Activated CD8-positive, alpha-beta T cell treated with anti-CD3 and anti-CD28 coated beads for 36 hours (primary cell): ENCODE measurements at regions not wholly inside any gene's neighbourhood (a gene's known extent, or its start where the extent isn't known, plus 50 kb on each side); places are given as distances from the start of the nearest gene placed in this dataset.
"Not testable (repeated sequence)": the region's sequence is repeated elsewhere in the genome, so short reads cannot be mapped to it uniquely, and the experiment has no call there.

Source experiments
- ATAC-seq: fragments of 200-7000 bp; cut with Tn5 transposase; one replicate; pipeline ENCODE4 v1.10.0; 2021; ENCODE audit warnings: mild to moderate bottlenecking, moderate library complexity
- CTCF ChIA-PET: fragments of 350-600 bp; sonication (Branson Sonifier 250); formaldehyde crosslinking; loops from one replicate; lab custom pipeline; 2021; ENCODE audit warnings: antibody characterized with exemption; lab: Charles Lee
- POLR2A ChIA-PET: fragments of 350-600 bp; sonication (Branson Sonifier 250); formaldehyde crosslinking; loops from one replicate; lab custom pipeline; 2021; ENCODE audit warnings: antibody characterized with exemption; lab: Charles Lee
- DNase-seq: peaks from one replicate; pipeline ENCODE4 v3.0.0-alpha.2; 2020
- H3K27ac Mint-ChIP-seq: one replicate; pipeline ENCODE4 v1.8.0; 2021; ENCODE audit warnings: mild to moderate bottlenecking, mixed read lengths
- H3K27me3 Mint-ChIP-seq: one replicate; pipeline ENCODE4 v1.8.0; 2021; ENCODE audit warnings: mixed read lengths
- H3K36me3 Mint-ChIP-seq: one replicate; pipeline ENCODE4 v1.8.0; 2021; ENCODE audit warnings: low read depth, mixed read lengths
- H3K4me1 Mint-ChIP-seq: one replicate; pipeline ENCODE4 v1.8.0; 2021; ENCODE audit warnings: low read depth, mixed read lengths
- H3K4me3 Mint-ChIP-seq: one replicate; pipeline ENCODE4 v1.8.0; 2021; ENCODE audit warnings: mild to moderate bottlenecking, moderate library complexity, mixed read lengths
- H3K9me3 Mint-ChIP-seq: one replicate; pipeline ENCODE4 v1.8.0; 2021; ENCODE audit warnings: mixed read lengths
- intact Hi-C: fragments of 100-400 bp; cut with micrococcal nuclease; formaldehyde crosslinking; loops from one replicate; pipeline ENCODE4 v1.10.0; 2022
- TF ChIP-seq, protein P1 (sequence below): fragments of 200-600 bp; IDR thresholded peaks from one replicate; pipeline ENCODE4 v1.8.0; 2022; ENCODE audit warnings: antibody characterized with exemption, mild to moderate bottlenecking

DNA sequence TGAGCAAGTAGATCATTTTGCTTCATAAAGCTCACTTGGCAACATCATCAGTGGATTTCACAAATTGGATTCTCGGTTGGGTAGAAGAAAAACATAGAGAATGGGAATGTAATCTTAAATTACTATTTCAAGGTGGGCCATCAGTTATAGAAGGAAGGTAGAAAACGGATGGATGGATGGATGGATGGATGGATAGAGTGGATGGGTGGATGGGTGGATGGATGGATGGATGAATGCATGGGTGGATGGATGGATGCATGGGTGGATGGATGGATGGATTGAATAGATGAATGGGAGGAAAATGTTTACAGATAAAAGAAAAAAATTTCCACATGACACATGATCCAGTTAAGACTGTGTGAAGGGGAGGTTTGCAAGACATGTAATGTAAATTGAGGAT, 159.7 kb downstream of the MEX3B start:
- Mint-ChIP-seq H3K9me3 (no peaks in the 10 kb centered on the region), H3K4me1 (no peaks in the 10 kb centered on the region), H3K27ac (no peak overlapping the region), H3K27me3 (peaks cover 3% of the 10 kb centered on the region), H3K36me3 (no peaks in the 10 kb centered on the region), H3K4me3 (no peak overlapping the region)
- TF ChIP-seq, protein P1, sequence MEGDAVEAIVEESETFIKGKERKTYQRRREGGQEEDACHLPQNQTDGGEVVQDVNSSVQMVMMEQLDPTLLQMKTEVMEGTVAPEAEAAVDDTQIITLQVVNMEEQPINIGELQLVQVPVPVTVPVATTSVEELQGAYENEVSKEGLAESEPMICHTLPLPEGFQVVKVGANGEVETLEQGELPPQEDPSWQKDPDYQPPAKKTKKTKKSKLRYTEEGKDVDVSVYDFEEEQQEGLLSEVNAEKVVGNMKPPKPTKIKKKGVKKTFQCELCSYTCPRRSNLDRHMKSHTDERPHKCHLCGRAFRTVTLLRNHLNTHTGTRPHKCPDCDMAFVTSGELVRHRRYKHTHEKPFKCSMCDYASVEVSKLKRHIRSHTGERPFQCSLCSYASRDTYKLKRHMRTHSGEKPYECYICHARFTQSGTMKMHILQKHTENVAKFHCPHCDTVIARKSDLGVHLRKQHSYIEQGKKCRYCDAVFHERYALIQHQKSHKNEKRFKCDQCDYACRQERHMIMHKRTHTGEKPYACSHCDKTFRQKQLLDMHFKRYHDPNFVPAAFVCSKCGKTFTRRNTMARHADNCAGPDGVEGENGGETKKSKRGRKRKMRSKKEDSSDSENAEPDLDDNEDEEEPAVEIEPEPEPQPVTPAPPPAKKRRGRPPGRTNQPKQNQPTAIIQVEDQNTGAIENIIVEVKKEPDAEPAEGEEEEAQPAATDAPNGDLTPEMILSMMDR = no peak
- intact Hi-C loops = no loop called here
- CTCF ChIA-PET = no interaction called here
- DNase-seq = no peak
- no peak for ATAC-seq
- POLR2A ChIA-PET = no interaction called here

- H3K4me3 Mint-ChIP-seq = no peak overlapping the region
- ChIA-PET POLR2A (no interaction called here), CTCF (no interaction called here)
- H3K4me1 Mint-ChIP-seq = no peaks in the 10 kb centered on the region
- no peaks in the 10 kb centered on the region for H3K9me3 Mint-ChIP-seq
- no peak overlapping the region for H3K27ac Mint-ChIP-seq
- peaks cover 3% of the 10 kb centered on the region for H3K27me3 Mint-ChIP-seq
- TF ChIP-seq, protein P1 = no peak
- DNase-seq (no peak), ATAC-seq (no peak)
- intact Hi-C loops = no loop called here
- H3K36me3 Mint-ChIP-seq = no peaks in the 10 kb centered on the region
Observed at GRCh38 chr15:81885135-81885534, 160.7 kb downstream of the MEX3B start.

DNA sequence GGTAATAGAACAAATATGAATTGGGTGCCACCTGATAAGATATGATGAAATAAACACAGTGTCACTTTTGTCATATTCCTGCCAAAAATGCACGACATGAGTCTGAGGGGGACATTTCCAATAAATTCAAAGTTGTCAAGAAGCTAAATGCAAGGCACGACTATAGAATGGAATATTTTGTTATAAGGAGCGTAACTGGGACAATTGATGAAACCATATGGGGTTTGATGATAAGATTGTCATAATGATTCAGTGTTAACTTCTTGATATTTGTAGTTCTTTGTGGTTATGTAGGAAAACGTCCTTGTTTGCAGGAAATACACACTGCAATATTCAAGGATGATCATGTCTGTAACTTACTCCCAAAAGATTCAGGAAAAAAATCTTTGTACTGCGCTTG, 163.3 kb downstream of the MEX3B start:
- intact Hi-C loops = no loop called here
- Mint-ChIP-seq H3K27me3 (peaks cover 6% of the 10 kb centered on the region), H3K27ac (no peak overlapping the region), H3K4me3 (no peak overlapping the region), H3K9me3 (no peaks in the 10 kb centered on the region), H3K4me1 (no peaks in the 10 kb centered on the region), H3K36me3 (no peaks in the 10 kb centered on the region)
- CTCF ChIA-PET = no interaction called here
- DNase-seq (no peak), ATAC-seq (no peak)
- POLR2A ChIA-PET = no interaction called here
- TF ChIP-seq, protein P1 = no peak

- Mint-ChIP-seq H3K9me3 (no peaks in the 10 kb centered on the region), H3K4me3 (no peak overlapping the region), H3K27me3 (peaks cover 6% of the 10 kb centered on the region), H3K4me1 (no peaks in the 10 kb centered on the region), H3K27ac (no peak overlapping the region), H3K36me3 (no peaks in the 10 kb centered on the region)
- TF ChIP-seq, protein P1 = no peak
- POLR2A ChIA-PET = no interaction called here
- DNase-seq (no peak), ATAC-seq (no peak)
- CTCF ChIA-PET = no interaction called here
- intact Hi-C loops = no loop called here
Observed at GRCh38 chr15:81880833-81881232, 165.0 kb downstream of the MEX3B start.

DNA sequence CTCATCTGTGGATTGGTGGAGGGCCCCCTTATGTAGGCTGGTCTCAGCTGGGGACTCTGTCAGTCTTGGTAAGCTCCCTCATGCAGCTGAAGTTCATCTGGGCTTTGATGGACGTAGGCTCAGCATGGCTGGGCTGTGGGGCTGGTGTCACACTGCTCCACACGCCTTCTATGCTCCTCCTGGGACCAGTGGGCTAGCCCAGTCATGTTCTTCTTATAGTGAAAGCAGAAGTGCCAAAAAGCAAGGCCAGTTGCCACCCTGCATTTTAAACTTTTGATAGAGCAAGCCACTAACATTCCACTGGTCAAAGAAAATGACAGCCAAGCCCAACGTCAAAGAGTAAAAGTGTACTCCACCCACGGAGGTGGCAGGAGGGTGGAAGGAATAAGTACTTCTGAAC, 165.5 kb downstream of the MEX3B start:
- DNase-seq = no peak
- TF ChIP-seq, protein P1 = no peak
- Mint-ChIP-seq H3K4me1 (no peaks in the 10 kb centered on the region), H3K27me3 (peaks cover 6% of the 10 kb centered on the region), H3K4me3 (no peak overlapping the region), H3K9me3 (no peaks in the 10 kb centered on the region), H3K36me3 (no peaks in the 10 kb centered on the region), H3K27ac (no peak overlapping the region)
- intact Hi-C loops = no loop called here
- ATAC-seq = no peak
- ChIA-PET POLR2A (no interaction called here), CTCF (no interaction called here)

- POLR2A ChIA-PET, H3K27ac Mint-ChIP-seq, intact Hi-C loops, ATAC-seq, H3K27me3 Mint-ChIP-seq, DNase-seq, H3K4me1 Mint-ChIP-seq, H3K4me3 Mint-ChIP-seq, CTCF ChIA-PET, H3K9me3 Mint-ChIP-seq, H3K36me3 Mint-ChIP-seq: not testable (repeated sequence)
Observed at GRCh38 chr15:81875717-81876116, 170.1 kb downstream of the MEX3B start.

DNA sequence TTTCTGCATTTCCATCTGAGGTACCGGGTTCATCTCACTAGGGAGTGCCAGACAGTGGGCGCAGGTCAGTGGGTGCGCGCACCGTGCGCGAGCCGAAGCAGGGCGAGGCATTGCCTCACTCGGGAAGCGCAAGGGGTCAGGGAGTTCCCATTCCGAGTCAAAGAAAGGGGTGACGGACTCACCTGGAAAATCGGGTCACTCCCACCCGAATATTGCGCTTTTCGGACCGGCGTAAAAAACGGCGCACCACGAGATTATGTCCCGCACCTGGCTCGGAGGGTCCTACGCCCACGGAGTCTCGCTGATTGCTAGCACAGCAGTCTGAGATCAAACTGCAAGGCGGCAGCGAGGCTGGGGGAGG, 175.1 kb downstream of the MEX3B start:
- H3K4me3 Mint-ChIP-seq, intact Hi-C loops, H3K36me3 Mint-ChIP-seq, ATAC-seq, H3K4me1 Mint-ChIP-seq, H3K9me3 Mint-ChIP-seq, CTCF ChIA-PET, DNase-seq, POLR2A ChIA-PET, H3K27ac Mint-ChIP-seq, H3K27me3 Mint-ChIP-seq: not testable (repeated sequence)

GRCh38 chr15:81870062-81870745, 175.6 kb downstream of the MEX3B start:
- H3K27me3 Mint-ChIP-seq, H3K36me3 Mint-ChIP-seq, ATAC-seq, intact Hi-C loops, H3K27ac Mint-ChIP-seq, CTCF ChIA-PET, H3K4me1 Mint-ChIP-seq, POLR2A ChIA-PET, DNase-seq, H3K9me3 Mint-ChIP-seq, H3K4me3 Mint-ChIP-seq: not testable (repeated sequence)
